NCI-H2107 treated with DMSO at 0.1 percent for 48 hours (cell line): ENCODE measurements at regions not wholly inside any gene's neighbourhood (a gene's known extent, or its start where the extent isn't known, plus 50 kb on each side); places are given as distances from the start of the nearest gene placed in this dataset.
A peak's percentile ranks its signal among the peaks of the same experiment; 100 is the strongest.

ENCODE experiments used
- DNase-seq: peaks from one replicate; lab custom pipeline; 2025; ENCODE audit not compliant: unreplicated experiment; lab: John Stamatoyannopoulos, UW

GRCh38 chr2:106572541-106573450 lies 85.6 kb downstream of the CD8B2 start:
- no peak for DNase-seq

- DNase-seq: no peak
Observed at GRCh38 chr2:106573773-106574172, 86.6 kb downstream of the CD8B2 start.

- DNase-seq: peak; percentile 25
Observed at GRCh38 chr2:106575955-106576354, 88.8 kb downstream of the CD8B2 start.

GRCh38 chr2:106577255-106577651 lies 90.1 kb downstream of the CD8B2 start:
- no peak for DNase-seq

- no peak for DNase-seq
Observed at GRCh38 chr2:106579750-106580197, 92.6 kb downstream of the CD8B2 start.

- DNase-seq: no peak
Observed at GRCh38 chr2:106580241-106580640, 93.1 kb downstream of the CD8B2 start.

GRCh38 chr2:106581328-106581727 lies 94.2 kb downstream of the CD8B2 start:
- no peak for DNase-seq

- no peak for DNase-seq
Observed at GRCh38 chr2:106581755-106582147, 94.6 kb downstream of the CD8B2 start.

GRCh38 chr2:106582148-106583143 lies 95.3 kb downstream of the CD8B2 start:
- DNase-seq: peak; percentile 57

- DNase-seq: no peak
Observed at GRCh38 chr2:106584304-106584954, 97.3 kb downstream of the CD8B2 start.

GRCh38 chr2:106596844-106597243 lies 109.7 kb downstream of the CD8B2 start:
- no peak for DNase-seq

- no peak for DNase-seq
Observed at GRCh38 chr2:106599540-106599939, 112.4 kb downstream of the CD8B2 start.

- DNase-seq: no peak
Observed at GRCh38 chr2:106602042-106602441, 114.9 kb downstream of the CD8B2 start.

GRCh38 chr2:106606652-106607051 lies 119.5 kb downstream of the CD8B2 start:
- DNase-seq: no peak

GRCh38 chr2:106607371-106607770 lies 120.2 kb downstream of the CD8B2 start:
- no peak for DNase-seq

- DNase-seq: no peak
Observed at GRCh38 chr2:106609780-106610179, 122.6 kb downstream of the CD8B2 start.

GRCh38 chr2:106614511-106615291 lies 127.5 kb downstream of the CD8B2 start:
- no peak for DNase-seq

GRCh38 chr2:106618614-106619013 lies 131.4 kb downstream of the CD8B2 start:
- DNase-seq: no peak

GRCh38 chr2:106623456-106623855 lies 136.3 kb downstream of the CD8B2 start:
- no peak for DNase-seq

GRCh38 chr2:106624787-106625380 lies 137.7 kb downstream of the CD8B2 start:
- DNase-seq: no peak
